ENCODE measurements at regions not wholly inside any gene's neighbourhood (a gene's known extent, or its start where the extent isn't known, plus 50 kb on each side); places are given as distances from the start of the nearest gene placed in this dataset.

- DNase-seq (ENCODE audit: low spot score): no peak
These were observed 80.9 kb upstream of the SPATA31D4 start for GRCh38 chr9:81847181-81847915.

- peak; percentile 59 for DNase-seq (ENCODE audit: low spot score)
These were observed 79.8 kb upstream of the SPATA31D4 start for GRCh38 chr9:81848472-81848871.

GRCh38 chr9:81849631-81850259 is 78.5 kb upstream of the SPATA31D4 start:
- DNase-seq (ENCODE audit: low spot score): no peak

GRCh38 chr9:81850724-81851123 is 77.5 kb upstream of the SPATA31D4 start:
- DNase-seq (ENCODE audit: low spot score): no peak

GRCh38 chr9:81851340-81851739 is 76.9 kb upstream of the SPATA31D4 start:
- no peak for DNase-seq (ENCODE audit: low spot score)

GRCh38 chr9:81852820-81853219 is 75.4 kb upstream of the SPATA31D4 start:
- no peak for DNase-seq (ENCODE audit: low spot score)

- no peak for DNase-seq (ENCODE audit: low spot score)
These were observed 72.7 kb upstream of the SPATA31D4 start for GRCh38 chr9:81855538-81855937.

GRCh38 chr9:81858657-81859430 is 69.4 kb upstream of the SPATA31D4 start:
- no peak for DNase-seq (ENCODE audit: low spot score)

GRCh38 chr9:81860581-81860980 is 67.6 kb upstream of the SPATA31D4 start:
- no peak for DNase-seq (ENCODE audit: low spot score)

- DNase-seq (ENCODE audit: low spot score): no peak
These were observed 66.6 kb upstream of the SPATA31D4 start for GRCh38 chr9:81861644-81862043.

GRCh38 chr9:81868145-81868544 is 60.1 kb upstream of the SPATA31D4 start:
- no peak for DNase-seq (ENCODE audit: low spot score)

GRCh38 chr9:81871695-81872094 is 56.5 kb upstream of the SPATA31D4 start:
- no peak for DNase-seq (ENCODE audit: low spot score)

- DNase-seq (ENCODE audit: low spot score): no peak
These were observed 54.0 kb upstream of the SPATA31D4 start for GRCh38 chr9:81874250-81874649.

- no peak for DNase-seq (ENCODE audit: low spot score)
These were observed 53.3 kb upstream of the SPATA31D4 start for GRCh38 chr9:81874931-81875330.

GRCh38 chr9:81877047-81877446 is 51.2 kb upstream of the SPATA31D4 start:
- DNase-seq (ENCODE audit: low spot score): no peak
